ENCODE measurements at regions not wholly inside any gene's neighbourhood (a gene's known extent, or its start where the extent isn't known, plus 50 kb on each side); places are given as distances from the start of the nearest gene placed in this dataset.

DNA sequence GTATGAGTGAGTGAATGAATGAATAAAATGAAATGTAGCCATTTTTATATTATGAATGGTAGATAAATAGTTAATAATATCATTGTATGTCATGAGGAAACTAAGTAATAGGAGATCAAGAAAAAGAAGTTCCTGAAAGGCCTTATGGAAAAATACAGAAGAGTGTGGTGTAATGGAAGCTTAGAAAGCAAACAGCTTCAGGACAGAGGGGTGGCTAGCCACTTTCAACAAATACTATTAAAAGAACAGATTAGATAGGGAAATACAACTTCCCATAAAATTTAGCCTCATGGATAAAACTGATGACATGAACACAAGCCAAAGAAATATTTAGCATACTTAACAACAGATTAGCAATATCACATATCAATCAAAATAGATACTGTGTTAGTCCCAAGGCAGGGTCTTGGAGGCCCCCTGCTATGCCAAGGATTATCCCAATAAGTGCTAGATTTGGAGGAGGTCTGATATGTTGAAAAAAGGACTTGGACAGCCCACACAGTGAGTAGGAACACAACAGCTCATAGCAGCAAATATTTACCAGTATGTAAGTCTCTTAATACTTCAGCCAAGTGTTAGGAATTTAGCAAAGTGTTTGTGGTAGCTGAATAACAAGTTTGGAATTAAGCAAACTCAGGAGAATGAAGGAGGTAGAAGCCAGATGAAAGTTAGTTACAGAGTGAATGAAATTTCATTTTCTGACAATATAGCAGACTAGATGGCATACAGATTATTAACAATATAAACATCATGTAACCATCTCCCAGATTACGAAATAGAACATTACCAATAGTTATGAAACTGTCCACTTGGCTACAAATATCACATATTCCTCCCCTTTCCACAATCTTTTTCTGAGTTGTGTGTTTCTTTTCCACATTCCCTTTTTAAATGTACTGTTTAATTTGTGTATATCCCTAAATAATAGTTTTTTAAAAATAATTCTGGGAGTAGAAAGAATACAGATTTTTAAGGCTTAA lies 1632.0 kb downstream of the PCDH9 start:
- TF ChIP-seq, protein P1, sequence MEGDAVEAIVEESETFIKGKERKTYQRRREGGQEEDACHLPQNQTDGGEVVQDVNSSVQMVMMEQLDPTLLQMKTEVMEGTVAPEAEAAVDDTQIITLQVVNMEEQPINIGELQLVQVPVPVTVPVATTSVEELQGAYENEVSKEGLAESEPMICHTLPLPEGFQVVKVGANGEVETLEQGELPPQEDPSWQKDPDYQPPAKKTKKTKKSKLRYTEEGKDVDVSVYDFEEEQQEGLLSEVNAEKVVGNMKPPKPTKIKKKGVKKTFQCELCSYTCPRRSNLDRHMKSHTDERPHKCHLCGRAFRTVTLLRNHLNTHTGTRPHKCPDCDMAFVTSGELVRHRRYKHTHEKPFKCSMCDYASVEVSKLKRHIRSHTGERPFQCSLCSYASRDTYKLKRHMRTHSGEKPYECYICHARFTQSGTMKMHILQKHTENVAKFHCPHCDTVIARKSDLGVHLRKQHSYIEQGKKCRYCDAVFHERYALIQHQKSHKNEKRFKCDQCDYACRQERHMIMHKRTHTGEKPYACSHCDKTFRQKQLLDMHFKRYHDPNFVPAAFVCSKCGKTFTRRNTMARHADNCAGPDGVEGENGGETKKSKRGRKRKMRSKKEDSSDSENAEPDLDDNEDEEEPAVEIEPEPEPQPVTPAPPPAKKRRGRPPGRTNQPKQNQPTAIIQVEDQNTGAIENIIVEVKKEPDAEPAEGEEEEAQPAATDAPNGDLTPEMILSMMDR (IDR thresholded peaks at IDR 0.05; ENCODE audit: insufficient read depth, low read depth, low read length, missing control alignments) = no peak
- no peak for DNase-seq (ENCODE audit: low read depth)
- no peak overlapping the region for H3K4me3 ChIP-seq (ENCODE audit: low read depth, low read length)

DNA sequence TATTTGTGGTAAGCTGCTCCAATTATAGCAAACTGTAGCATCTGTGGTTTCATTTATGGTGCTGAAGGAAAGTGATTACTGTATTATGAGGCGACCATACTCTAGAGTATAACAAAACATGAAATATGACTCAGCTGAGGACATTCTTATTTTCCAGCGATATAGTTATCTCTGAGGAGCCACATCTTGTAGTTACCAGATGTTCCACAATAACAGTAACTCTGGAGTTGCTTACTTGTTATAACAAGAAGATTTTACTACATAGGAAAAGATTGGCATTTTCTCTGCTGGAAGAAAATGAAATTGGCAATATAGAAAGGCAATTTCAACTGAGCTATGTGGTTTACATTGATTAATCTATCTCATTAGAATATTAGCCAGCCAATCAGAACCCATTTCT lies 1634.2 kb downstream of the PCDH9 start:
- DNase-seq (ENCODE audit: low read depth) = no peak

DNA sequence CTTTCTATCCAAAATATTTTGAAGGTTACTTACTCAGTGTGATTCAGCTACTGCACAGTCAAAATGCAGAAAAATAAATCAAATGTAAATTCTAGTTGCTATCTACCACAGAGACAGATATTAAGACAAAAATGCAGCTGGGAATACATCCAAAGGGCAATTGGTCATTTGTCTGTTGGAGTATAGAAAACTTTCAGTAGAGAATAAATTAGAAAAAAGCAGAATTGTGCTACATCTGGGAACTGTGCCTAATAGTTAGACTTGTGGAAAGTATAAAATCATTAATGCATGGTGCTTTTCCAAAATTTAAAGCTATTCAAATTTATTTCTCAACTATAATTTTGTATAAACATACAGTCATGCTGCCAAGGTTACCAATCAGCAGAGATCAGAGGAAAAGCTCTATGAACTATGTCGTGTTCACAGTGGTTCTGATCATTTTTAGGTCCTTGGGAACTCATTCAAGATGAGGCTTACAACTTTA lies 1635.8 kb downstream of the PCDH9 start:
- TF ChIP-seq, protein P1 (IDR thresholded peaks at IDR 0.05; ENCODE audit: insufficient read depth, low read depth, low read length, missing control alignments) = no peak
- no peak overlapping the region for H3K4me3 ChIP-seq (ENCODE audit: low read depth, low read length)
- DNase-seq (ENCODE audit: low read depth) = no peak

More for the DNA sequence above, 1634.2 kb downstream of the PCDH9 start:
- TF ChIP-seq, protein P1 (IDR thresholded peaks at IDR 0.05; ENCODE audit: insufficient read depth, low read depth, low read length, missing control alignments) = no peak
- no peak overlapping the region for H3K4me3 ChIP-seq (ENCODE audit: low read depth, low read length)

DNA sequence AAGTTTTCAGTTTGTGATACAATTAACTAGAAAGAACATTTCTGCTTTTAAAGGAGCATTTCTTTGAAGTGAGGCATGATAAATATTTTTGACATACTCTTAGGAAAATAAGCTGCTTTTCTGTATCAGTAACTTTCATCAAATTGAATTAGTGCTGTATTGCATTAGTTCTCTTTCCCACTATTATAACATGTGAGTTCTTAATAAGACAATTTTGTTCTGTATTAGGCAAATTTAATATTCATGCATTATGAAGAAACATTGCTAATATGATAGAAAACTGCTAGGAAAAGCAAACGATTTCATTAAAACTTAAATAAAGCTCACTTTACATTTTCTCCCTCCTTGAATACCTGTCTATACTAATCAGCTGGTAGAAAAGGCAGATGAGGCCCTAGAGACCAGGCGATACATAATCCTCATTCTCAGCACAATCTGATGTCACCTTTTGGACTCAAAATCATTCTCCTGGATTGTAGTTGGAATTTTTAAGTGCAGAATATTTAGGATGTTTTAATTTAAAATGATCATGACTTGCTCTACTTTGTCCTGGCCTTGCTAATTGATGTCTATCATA lies 1636.8 kb downstream of the PCDH9 start:
- TF ChIP-seq, protein P1 (IDR thresholded peaks at IDR 0.05; ENCODE audit: insufficient read depth, low read depth, low read length, missing control alignments) = no peak
- H3K4me3 ChIP-seq (ENCODE audit: low read depth, low read length) = no peak overlapping the region
- no peak for DNase-seq (ENCODE audit: low read depth)

DNA sequence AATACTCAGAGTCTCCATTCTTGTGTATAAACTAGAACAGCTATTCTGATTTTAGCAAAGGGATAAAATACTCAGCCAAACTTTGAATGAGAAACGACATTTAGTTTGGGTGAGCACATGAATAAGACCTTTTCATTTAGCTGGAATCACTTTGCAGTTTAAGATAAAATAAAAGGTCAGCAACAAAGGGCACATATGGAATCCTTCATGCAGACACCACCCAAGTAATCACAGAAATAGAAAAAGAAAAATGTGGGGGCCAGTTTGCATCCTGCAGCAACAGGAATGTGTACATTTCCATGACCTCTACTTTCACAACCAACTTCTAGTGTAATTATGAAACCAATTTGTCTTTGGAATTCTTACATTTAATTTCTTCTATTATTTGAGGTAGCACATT lies 1637.4 kb downstream of the PCDH9 start:
- TF ChIP-seq, protein P1 (IDR thresholded peaks at IDR 0.05; ENCODE audit: insufficient read depth, low read depth, low read length, missing control alignments) = no peak
- no peak for DNase-seq (ENCODE audit: low read depth)
- no peak overlapping the region for H3K4me3 ChIP-seq (ENCODE audit: low read depth, low read length)

DNA sequence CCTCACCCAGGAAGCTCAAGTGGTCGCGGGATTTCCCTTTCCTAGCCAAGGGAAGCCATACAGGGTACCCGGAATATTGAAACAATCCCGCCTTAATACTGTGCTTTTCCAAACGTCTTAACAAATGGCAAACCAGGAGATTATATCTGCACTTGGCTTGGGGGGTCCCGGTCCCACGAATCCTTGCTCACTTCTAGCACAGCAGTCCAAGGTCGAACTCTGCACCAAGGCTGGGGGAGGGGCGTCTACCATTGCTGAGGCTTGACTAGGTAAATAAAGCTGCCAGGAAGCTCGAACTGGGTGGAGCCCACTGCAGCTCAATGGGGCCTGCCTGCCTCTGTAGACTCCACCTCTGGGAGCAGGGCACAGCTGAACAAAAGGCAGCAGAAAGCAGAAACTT lies 1644.8 kb downstream of the PCDH9 start:
- H3K4me3 ChIP-seq (ENCODE audit: low read depth, low read length) = no peak overlapping the region
- TF ChIP-seq, protein P1 (IDR thresholded peaks at IDR 0.05; ENCODE audit: insufficient read depth, low read depth, low read length, missing control alignments) = no peak
- DNase-seq (ENCODE audit: low read depth) = no peak
